ENCODE measurements at regions not wholly inside any gene's neighbourhood (a gene's known extent, or its start where the extent isn't known, plus 50 kb on each side); places are given as distances from the start of the nearest gene placed in this dataset.

- no peak overlapping the region for H3K27ac ChIP-seq
- TF ChIP-seq ZFX (IDR thresholded peaks at IDR 0.05) (no peak), CTCF (conservative IDR thresholded peaks at IDR 0.05) (no peak)
Measured at GRCh38 chr6:113635222-113635986, 221.7 kb upstream of the MARCKS start.

GRCh38 chr6:113636357-113636824 is 220.8 kb upstream of the MARCKS start:
- TF ChIP-seq CTCF (conservative IDR thresholded peaks at IDR 0.05) (no peak), ZFX (IDR thresholded peaks at IDR 0.05) (no peak)
- no peak overlapping the region for H3K27ac ChIP-seq

GRCh38 chr6:113640051-113640450 is 217.1 kb upstream of the MARCKS start:
- no peak overlapping the region for H3K27ac ChIP-seq
- no peak for TF ChIP-seq CTCF (conservative IDR thresholded peaks at IDR 0.05)
- no peak for TF ChIP-seq ZFX (IDR thresholded peaks at IDR 0.05)

GRCh38 chr6:113642001-113642713 is 215.0 kb upstream of the MARCKS start:
- TF ChIP-seq CTCF (conservative IDR thresholded peaks at IDR 0.05) (no peak), ZFX (IDR thresholded peaks at IDR 0.05) (no peak)
- no peak overlapping the region for H3K27ac ChIP-seq

- no peak for TF ChIP-seq CTCF (conservative IDR thresholded peaks at IDR 0.05)
- TF ChIP-seq ZFX (IDR thresholded peaks at IDR 0.05), result no peak
- H3K27ac ChIP-seq, result no peak overlapping the region
Measured at GRCh38 chr6:113642714-113643406, 214.3 kb upstream of the MARCKS start.

GRCh38 chr6:113643407-113643770 is 213.8 kb upstream of the MARCKS start:
- H3K27ac ChIP-seq, result no peak overlapping the region; the same call in 1 of the 2 replicates

More at GRCh38 chr6:113643407-113643770, 213.8 kb upstream of the MARCKS start:
- no peak for TF ChIP-seq ZFX (IDR thresholded peaks at IDR 0.05)
- no peak for TF ChIP-seq CTCF (conservative IDR thresholded peaks at IDR 0.05)

All from C4-2B (cell line).